GM18873 (cell line): ENCODE measurements at regions not wholly inside any gene's neighbourhood (a gene's known extent, or its start where the extent isn't known, plus 50 kb on each side); places are given as distances from the start of the nearest gene placed in this dataset.
"Not testable (repeated sequence)": the region's sequence is repeated elsewhere in the genome, so short reads cannot be mapped to it uniquely, and the experiment has no call there.

Experiments used
- ATAC-seq: cut with Tn5 transposase; IDR thresholded peaks from one replicate; pipeline ENCODE4 v1.9.1; 2021; ENCODE audit warnings: mild to moderate bottlenecking, moderate library complexity, moderate number of reproducible peaks; ENCODE audit not compliant: unreplicated experiment, low FRiP score

- not testable (repeated sequence) for ATAC-seq
Observed at GRCh38 chr1:149157409-149157808, 54.1 kb upstream of the NBPF9 start.

GRCh38 chr1:149158308-149158707, 55.0 kb upstream of the NBPF9 start:
- ATAC-seq = not testable (repeated sequence)

- ATAC-seq = not testable (repeated sequence)
Observed at GRCh38 chr1:149163063-149163444, 59.7 kb upstream of the NBPF9 start.

- ATAC-seq = not testable (repeated sequence)
Observed at GRCh38 chr1:149174765-149175164, 71.4 kb upstream of the NBPF9 start.

- ATAC-seq = not testable (repeated sequence)
Observed at GRCh38 chr1:149175812-149176211, 72.5 kb upstream of the NBPF9 start.

GRCh38 chr1:149176453-149177316, 73.3 kb upstream of the NBPF9 start:
- ATAC-seq = not testable (repeated sequence)

- ATAC-seq = not testable (repeated sequence)
Observed at GRCh38 chr1:149190742-149191141, 87.4 kb upstream of the NBPF9 start.

GRCh38 chr1:149196651-149197050, 93.3 kb upstream of the NBPF9 start:
- ATAC-seq = not testable (repeated sequence)

GRCh38 chr1:149200567-149200966, 97.2 kb upstream of the NBPF9 start:
- ATAC-seq = peak; percentile 47

- not testable (repeated sequence) for ATAC-seq
Observed at GRCh38 chr1:149202283-149202682, 98.9 kb upstream of the NBPF9 start.

- ATAC-seq = not testable (repeated sequence)
Observed at GRCh38 chr1:149204396-149204795, 101.0 kb upstream of the NBPF9 start.

GRCh38 chr1:149208836-149209235, 105.5 kb upstream of the NBPF9 start:
- ATAC-seq = not testable (repeated sequence)

- not testable (repeated sequence) for ATAC-seq
Observed at GRCh38 chr1:149211757-149212420, 108.5 kb upstream of the NBPF9 start.

GRCh38 chr1:149212946-149213345, 109.6 kb upstream of the NBPF9 start:
- ATAC-seq = not testable (repeated sequence)

GRCh38 chr1:149213673-149214072, 110.3 kb upstream of the NBPF9 start:
- ATAC-seq = not testable (repeated sequence)

GRCh38 chr1:149218080-149218988, 115.0 kb upstream of the NBPF9 start:
- not testable (repeated sequence) for ATAC-seq

GRCh38 chr1:149219539-149219938, 116.2 kb upstream of the NBPF9 start:
- not testable (repeated sequence) for ATAC-seq

GRCh38 chr1:149220463-149221074, 117.2 kb upstream of the NBPF9 start:
- ATAC-seq = not testable (repeated sequence)

- not testable (repeated sequence) for ATAC-seq
Observed at GRCh38 chr1:149227933-149228665, 124.7 kb upstream of the NBPF9 start.
